Transverse colon (tissue), 4 donors: ENCODE measurements at regions not wholly inside any gene's neighbourhood (a gene's known extent, or its start where the extent isn't known, plus 50 kb on each side); places are given as distances from the start of the nearest gene placed in this dataset.
A peak's percentile ranks its signal among the peaks of the same experiment; 100 is the strongest.

Experiments used
- DNase-seq: peaks from one replicate; pipeline ENCODE4 v3.0.0-alpha.2; 2019
- H3K27ac ChIP-seq, 4 donors: fragments of 200-600 bp; sonication (generic); 2 replicates each; pipeline ENCODE4 v1.5.1; 2016 to 2018; ENCODE audit warnings: inconsistent platforms in 4 of 4
- H3K27me3 ChIP-seq: fragments of 200-600 bp; sonication (generic); 2 replicates; pipeline ENCODE4 v1.5.1; 2017; ENCODE audit warnings: inconsistent platforms
- H3K36me3 ChIP-seq, 4 donors: fragments of 200-600 bp; sonication (generic); 2 replicates each; pipeline ENCODE4 v1.5.1; 2017 to 2019; ENCODE audit warnings: inconsistent platforms in 4 of 4
- H3K4me1 ChIP-seq, 4 donors: fragments of 200-600 bp; sonication (generic); 2 replicates each; pipeline ENCODE4 v1.5.1; 2017 to 2020; ENCODE audit warnings: inconsistent platforms in 4 of 4
- H3K4me3 ChIP-seq, 4 donors: fragments of 200-600 bp; sonication (generic); 1 replicate in 1 of 4; 2 replicates in 3 of 4; pipeline versions ENCODE4 v1.5.1 to v1.6.1; 2017 to 2019; ENCODE audit warnings: inconsistent platforms in 4 of 4
- H3K9me3 ChIP-seq, 2 donors: fragments of 200-600 bp; sonication (generic); 2 replicates each; pipeline ENCODE4 v1.5.1; 2017 to 2019; ENCODE audit warnings: inconsistent platforms in 2 of 2
- CTCF ChIP-seq, 5 experiments: fragments of 200-600 bp in 3 of 5; fragments of 450-650 bp in 2 of 5; sonication (generic) in 3 of 5; IDR thresholded peaks; 1 replicate in 2 of 5; 2 replicates in 3 of 5; pipeline ENCODE4 v1.5.1; 2016 to 2017; ENCODE audit warnings: antibody characterized with exemption in 5 of 5, inconsistent platforms in 3 of 5, mild to moderate bottlenecking in 2 of 5, moderate library complexity in 1 of 5
- EP300 ChIP-seq: sonication (generic); formaldehyde crosslinking; IDR thresholded peaks from one replicate; pipeline ENCODE4 v1.6.1; 2017; ENCODE audit warnings: antibody characterized with exemption, low read depth
- POLR2A ChIP-seq: fragments of 450-650 bp; IDR thresholded peaks from one replicate; pipeline ENCODE4 v1.6.1; 2016; ENCODE audit warnings: antibody characterized with exemption, mild to moderate bottlenecking, moderate library complexity
- POLR2AphosphoS5 ChIP-seq, 3 donors: sonication (generic); formaldehyde crosslinking; IDR thresholded peaks; one replicate each; pipeline ENCODE4 v1.6.1; 2016; ENCODE audit warnings: antibody characterized with exemption in 3 of 3
- WGBS, 2 donors: methylation state at CpG; one replicate each; pipeline ENCODE4 v1.1.5; 2018; ENCODE audit warnings: low coverage in 1 of 2; 5-methylcytosine and 5-hydroxymethylcytosine counted together
- in situ Hi-C, 4 donors: fragments of 200-750 bp; cut with MboI; loops; one replicate each; pipeline versions ENCODE4 v1.15.0 to v1.15.1; 2017; ENCODE audit warnings: low sequenced_read_pairs in 3 of 4, low pct_ligation_motif_present in 1 of 4, low pct_unique_long_range_greater_than_20kb in 1 of 4
- intact Hi-C: fragments of 100-400 bp; cut with DNase I; formaldehyde crosslinking; loops from one replicate; pipeline ENCODE4 v1.15.1; 2023; ENCODE audit warnings: low total_unique reads

- Histone ChIP-seq H3K36me3 (no peaks in the 10 kb centered on the region), H3K9me3 (no peaks in the 10 kb centered on the region), H3K4me1 (peaks cover 0 to 9% (median 2%) of the 10 kb centered on the region in 4 donors), H3K4me3 (no peak overlapping the region), H3K27me3 (no peaks in the 10 kb centered on the region), H3K27ac (no peak overlapping the region)
- DNase-seq: no peak
- 86% methylated on average over 1 of the region's 1 CpG; no CpG with 5 or more reads in 1 of the 2 donors for WGBS, 2 donors
- TF ChIP-seq POLR2A (no peak), POLR2AphosphoS5 (IDR thresholded peaks at IDR 0.05) (no peak), EP300 (no peak), CTCF (IDR thresholded peaks at IDR 0.05) (no peak)
- intact Hi-C loops (no loop called here), in situ Hi-C loops (no loop called here)
Measured at GRCh38 chr10:89092439-89092838, 101.8 kb downstream of the FAS start.

- no peaks in the 10 kb centered on the region for H3K9me3 ChIP-seq
- no peaks in the 10 kb centered on the region for H3K36me3 ChIP-seq
- no peak overlapping the region for H3K27ac ChIP-seq
- in situ Hi-C loops (no loop called here), intact Hi-C loops (no loop called here)
- WGBS, 2 donors: 38 to 51% methylated on average over 1 to 3 of the region's 3 CpGs
- H3K27me3 ChIP-seq: no peaks in the 10 kb centered on the region
- H3K4me3 ChIP-seq: no peak overlapping the region
- peaks cover 0 to 9% (median 2%) of the 10 kb centered on the region in 4 donors for H3K4me1 ChIP-seq
- no peak for DNase-seq
- no peak for TF ChIP-seq POLR2AphosphoS5 (IDR thresholded peaks at IDR 0.05)
- TF ChIP-seq POLR2A: no peak
- TF ChIP-seq EP300: no peak
- no peak for TF ChIP-seq CTCF (IDR thresholded peaks at IDR 0.05)
Measured at GRCh38 chr10:89091496-89091895, 100.9 kb downstream of the FAS start.

GRCh38 chr10:89090756-89091445, 100.3 kb downstream of the FAS start:
- no peaks in the 10 kb centered on the region for H3K9me3 ChIP-seq
- intact Hi-C loops: no loop called here
- H3K4me1 ChIP-seq: peaks cover 0 to 3% (median under 1%) of the 10 kb centered on the region in 4 donors
- no peak overlapping the region for H3K4me3 ChIP-seq
- in situ Hi-C loops: no loop called here
- 69 to 75% methylated on average over 6 of the region's 6 CpGs for WGBS, 2 donors
- no peak for DNase-seq
- no peaks in the 10 kb centered on the region for H3K36me3 ChIP-seq
- no peak overlapping the region for H3K27ac ChIP-seq
- H3K27me3 ChIP-seq: no peaks in the 10 kb centered on the region
- no peak for TF ChIP-seq EP300
- TF ChIP-seq CTCF (IDR thresholded peaks at IDR 0.05): no peak
- TF ChIP-seq POLR2A: no peak
- no peak for TF ChIP-seq POLR2AphosphoS5 (IDR thresholded peaks at IDR 0.05)

- intact Hi-C loops: loop anchor here (5.0 kb wide), 1 partner anchor 265 kb away; no protein-coding TSS in a partner anchor
- H3K27ac ChIP-seq: peak overlapping the region; percentile 46 to 69 (median 54)
- DNase-seq: peak; percentile 35
- TF ChIP-seq CTCF (IDR thresholded peaks at IDR 0.05): no peak
- TF ChIP-seq POLR2AphosphoS5 (IDR thresholded peaks at IDR 0.05): peak in 2 of 3 donors; percentile 30 to 59
- no peaks in the 10 kb centered on the region for H3K4me1 ChIP-seq
- in situ Hi-C loops: no loop called here
- H3K9me3 ChIP-seq: no peaks in the 10 kb centered on the region
- no peaks in the 10 kb centered on the region for H3K27me3 ChIP-seq
- WGBS, 2 donors: 70 to 73% methylated on average over 3 to 13 of the region's 13 CpGs
- H3K4me3 ChIP-seq: no peak overlapping the region
- no peaks in the 10 kb centered on the region for H3K36me3 ChIP-seq
Measured at GRCh38 chr10:89086801-89087521, 96.4 kb downstream of the FAS start.
